HPDE6-E6E7 (cell line): ENCODE measurements at regions not wholly inside any gene's neighbourhood (a gene's known extent, or its start where the extent isn't known, plus 50 kb on each side); places are given as distances from the start of the nearest gene placed in this dataset.
"Not testable (repeated sequence)": the region's sequence is repeated elsewhere in the genome, so short reads cannot be mapped to it uniquely, and the experiment has no call there.

ENCODE experiments used
- DNase-seq: peaks from one replicate; pipeline ENCODE4 v3.0.0; 2011; ENCODE audit warnings: missing footprints; ENCODE audit errors: extremely low spot score

GRCh38 chr5:156189628-156190027 lies 137.3 kb upstream of the SGCD start:
- DNase-seq, result no peak

DNA sequence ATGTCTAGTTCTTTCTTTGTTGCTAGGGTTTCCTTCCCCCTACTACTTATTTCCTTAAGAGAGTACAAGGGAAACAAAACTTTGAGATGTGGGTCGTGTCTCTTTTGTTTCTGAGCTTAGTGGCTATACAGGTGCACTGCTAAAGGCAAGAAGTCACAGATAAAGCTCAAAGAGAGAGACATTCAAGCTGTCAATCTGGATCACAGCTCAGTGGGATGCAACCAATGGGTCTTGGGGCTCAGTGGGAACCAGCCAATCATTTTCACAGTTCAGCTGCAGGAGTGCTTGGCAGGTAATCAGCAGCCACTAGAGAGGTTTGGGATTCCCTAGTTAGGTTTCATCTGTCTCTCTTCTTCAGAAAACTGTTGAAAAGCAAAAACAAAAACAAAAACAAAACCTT lies 135.4 kb upstream of the SGCD start:
- DNase-seq, result no peak

- DNase-seq, result no peak
Measured at GRCh38 chr5:156197042-156197635, 129.8 kb upstream of the SGCD start.

DNA sequence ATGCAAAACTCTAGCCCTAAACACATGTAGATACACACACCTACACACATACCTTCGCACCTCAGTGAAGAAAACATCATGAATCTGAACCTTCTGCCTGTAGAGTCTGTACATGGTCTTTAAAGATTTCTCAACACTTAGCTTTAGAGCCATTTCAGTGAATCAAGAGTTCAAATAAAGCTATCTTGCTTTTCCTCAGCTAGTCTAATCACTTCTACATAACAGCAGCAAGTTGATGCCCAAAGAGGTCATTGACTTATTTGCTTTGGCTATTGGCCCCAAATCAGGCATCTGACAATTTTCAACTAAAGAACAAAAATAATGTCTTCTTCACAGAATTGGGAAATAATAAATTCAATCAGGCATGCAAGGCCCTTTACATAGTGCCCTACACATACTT lies 127.9 kb upstream of the SGCD start:
- DNase-seq, result no peak

GRCh38 chr5:156200938-156201787 lies 125.8 kb upstream of the SGCD start:
- DNase-seq, result no peak

- no peak for DNase-seq
Measured at GRCh38 chr5:156201788-156202403, 125.1 kb upstream of the SGCD start.

- no peak for DNase-seq
Measured at GRCh38 chr5:156208271-156208670, 118.7 kb upstream of the SGCD start.

DNA sequence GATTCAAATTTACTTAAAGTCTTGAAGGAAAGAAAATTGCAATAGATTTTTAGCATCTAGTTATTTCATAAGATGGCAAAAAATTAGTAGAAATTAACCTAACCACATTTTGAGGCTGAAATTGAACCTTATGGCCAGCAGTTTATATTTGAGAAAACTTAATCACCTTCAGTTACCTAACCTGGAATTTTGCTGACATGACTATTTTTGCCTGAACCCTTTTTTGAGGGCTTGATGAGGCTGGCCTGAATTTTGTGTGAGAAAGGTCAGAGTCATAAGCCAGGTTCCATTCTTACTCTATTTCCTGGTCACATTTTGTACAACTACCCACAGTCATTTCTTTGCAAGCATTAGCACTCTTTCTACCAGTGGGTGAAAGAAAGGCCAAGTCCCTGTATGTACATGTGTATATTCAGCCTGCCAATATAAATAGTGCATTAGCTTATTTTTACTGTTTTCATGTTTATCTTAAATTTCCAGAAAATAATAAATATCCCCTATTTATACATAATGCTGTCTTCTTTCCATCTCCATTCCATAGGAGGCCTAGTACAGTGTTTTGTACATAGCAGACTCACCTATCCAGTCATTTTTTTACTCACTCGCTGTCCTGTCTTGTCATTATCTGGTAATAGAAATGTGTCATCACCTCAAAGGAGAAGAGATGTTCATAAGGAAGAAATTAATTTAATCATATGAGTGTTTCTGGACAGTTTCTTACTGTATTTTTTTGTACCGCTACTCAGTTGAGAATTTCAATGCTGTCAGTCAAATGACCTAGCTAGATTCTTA lies 108.4 kb upstream of the SGCD start:
- DNase-seq, result no peak

- no peak for DNase-seq
Measured at GRCh38 chr5:156219483-156220005, 107.4 kb upstream of the SGCD start.

DNA sequence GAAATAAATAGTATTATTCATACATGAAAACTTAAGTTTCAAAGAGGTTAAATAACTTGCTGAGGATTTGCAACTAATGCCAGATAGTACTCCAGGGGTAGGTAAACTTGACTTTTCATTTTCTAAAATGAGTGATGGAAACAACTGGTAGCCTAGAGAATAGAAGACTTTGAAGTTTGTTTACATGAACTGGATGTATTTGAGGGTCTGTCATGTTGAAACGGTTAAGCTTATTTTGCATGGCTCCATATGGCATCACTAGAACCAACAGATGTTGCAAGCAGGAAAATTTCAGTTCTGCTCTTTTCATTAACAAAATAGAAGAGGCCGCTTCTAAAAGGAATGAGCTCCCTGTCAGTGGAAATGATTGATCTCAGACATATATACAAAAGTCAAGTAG lies 105.1 kb upstream of the SGCD start:
- no peak for DNase-seq

- no peak for DNase-seq
Measured at GRCh38 chr5:156223547-156223946, 103.4 kb upstream of the SGCD start.

- DNase-seq, result not testable (repeated sequence)
Measured at GRCh38 chr5:156226485-156226884, 100.5 kb upstream of the SGCD start.

- no peak for DNase-seq
Measured at GRCh38 chr5:156230887-156231286, 96.1 kb upstream of the SGCD start.

DNA sequence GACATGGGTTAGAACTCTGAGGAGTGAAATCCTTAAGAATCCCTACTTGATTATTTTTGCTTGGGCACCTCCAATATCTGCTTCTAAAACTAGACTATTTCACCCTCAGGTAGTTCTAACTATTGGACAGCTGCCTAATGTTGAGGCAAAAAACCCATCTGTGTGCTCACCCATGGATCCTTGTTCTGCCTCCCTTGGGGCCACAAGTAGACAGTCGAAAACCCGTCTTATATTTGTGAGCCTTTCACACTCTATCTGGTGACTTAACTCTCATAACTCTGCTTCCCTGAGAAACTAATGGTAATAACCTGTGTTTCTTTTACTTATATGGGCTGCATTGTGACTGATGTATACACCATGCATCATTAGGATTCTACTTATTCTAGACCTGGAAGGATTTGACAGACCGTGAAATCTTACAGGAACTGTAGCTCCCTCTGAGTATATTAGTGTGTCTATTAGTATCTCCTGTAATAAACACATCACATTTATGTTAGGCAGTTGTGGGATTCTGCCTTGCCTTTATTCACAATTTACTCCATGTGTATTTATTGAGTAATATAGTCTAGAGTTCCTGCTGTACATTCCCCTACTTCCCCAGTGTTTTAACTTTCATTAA lies 94.6 kb upstream of the SGCD start:
- no peak for DNase-seq

GRCh38 chr5:156237361-156237760 lies 89.6 kb upstream of the SGCD start:
- DNase-seq, result no peak

- no peak for DNase-seq
Measured at GRCh38 chr5:156239800-156240199, 87.2 kb upstream of the SGCD start.

- no peak for DNase-seq
Measured at GRCh38 chr5:156240414-156240813, 86.5 kb upstream of the SGCD start.

- no peak for DNase-seq
Measured at GRCh38 chr5:156241266-156241665, 85.7 kb upstream of the SGCD start.

GRCh38 chr5:156245895-156246294 lies 81.1 kb upstream of the SGCD start:
- DNase-seq, result no peak

GRCh38 chr5:156251076-156251475 lies 75.9 kb upstream of the SGCD start:
- no peak for DNase-seq

DNA sequence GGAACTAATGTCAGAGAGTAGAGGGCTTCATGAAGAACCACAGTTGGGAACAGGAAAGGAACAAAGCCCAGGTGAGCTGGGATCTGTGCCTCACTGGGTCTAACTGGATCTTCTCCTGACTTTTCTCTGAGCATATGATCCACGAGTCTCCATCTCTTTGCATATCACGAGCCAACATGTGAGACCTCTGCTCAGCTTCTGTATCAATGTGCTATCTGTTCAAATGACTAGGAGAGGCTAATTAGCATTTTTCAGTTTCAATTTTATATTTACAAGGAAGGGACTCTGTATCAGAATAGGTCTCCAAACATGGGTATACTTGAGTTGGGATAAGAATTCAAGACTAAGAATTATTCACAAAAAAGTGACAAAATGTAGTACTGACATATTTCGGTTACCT lies 73.8 kb upstream of the SGCD start:
- DNase-seq, result no peak

GRCh38 chr5:156254196-156254595 lies 72.8 kb upstream of the SGCD start:
- DNase-seq, result no peak
